ENCODE measurements at regions not wholly inside any gene's neighbourhood (a gene's known extent, or its start where the extent isn't known, plus 50 kb on each side); places are given as distances from the start of the nearest gene placed in this dataset.

GRCh38 chr18:34600874-34601656 is 109.0 kb upstream of the DTNA start:
- no peak for TF ChIP-seq TAF1 (IDR thresholded peaks at IDR 0.05; ENCODE audit: borderline replicate concordance, insufficient read depth, low read length)
- TF ChIP-seq POLR2AphosphoS5 (IDR thresholded peaks at IDR 0.05; ENCODE audit: low read depth, low read length), result no peak
- TF ChIP-seq REST (IDR thresholded peaks at IDR 0.05; ENCODE audit: insufficient read depth in 1 of 2, low read depth in 2 of 2, low read length in 2 of 2), result no peak

All from PFSK-1 (cell line).